NCI-H345 (cell line): ENCODE measurements at regions not wholly inside any gene's neighbourhood (a gene's known extent, or its start where the extent isn't known, plus 50 kb on each side); places are given as distances from the start of the nearest gene placed in this dataset.

ENCODE experiments used
- DNase-seq: peaks from one replicate; lab custom pipeline; 2025; lab: John Stamatoyannopoulos, UW

GRCh38 chr9:86893811-86894490 lies 53.4 kb downstream of the GAS1 start:
- no peak for DNase-seq

- no peak for DNase-seq
Observed at GRCh38 chr9:86892576-86892975, 54.7 kb downstream of the GAS1 start.

- no peak for DNase-seq
Observed at GRCh38 chr9:86891886-86892437, 55.3 kb downstream of the GAS1 start.

DNA sequence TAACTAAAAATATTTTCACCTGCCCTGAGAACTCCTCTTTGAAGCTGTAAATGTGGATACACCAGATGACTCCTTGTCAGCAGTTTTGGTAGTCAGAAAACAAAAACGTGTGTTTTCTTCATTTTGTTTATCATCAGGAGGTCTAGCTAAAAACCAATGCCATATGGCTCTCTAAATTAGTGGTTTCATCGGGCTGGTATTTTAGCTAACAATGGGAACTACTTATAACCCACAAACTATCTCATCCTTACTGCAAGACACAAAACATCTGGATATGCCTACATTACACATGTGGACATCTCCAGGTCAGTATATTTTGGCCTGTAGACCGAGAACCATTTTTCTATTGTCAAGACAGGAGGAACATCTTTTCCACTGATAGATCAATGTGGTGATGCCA lies 56.2 kb downstream of the GAS1 start:
- DNase-seq: no peak

- DNase-seq: no peak
Observed at GRCh38 chr9:86885232-86885631, 62.1 kb downstream of the GAS1 start.

GRCh38 chr9:86876621-86877196 lies 70.6 kb downstream of the GAS1 start:
- no peak for DNase-seq

DNA sequence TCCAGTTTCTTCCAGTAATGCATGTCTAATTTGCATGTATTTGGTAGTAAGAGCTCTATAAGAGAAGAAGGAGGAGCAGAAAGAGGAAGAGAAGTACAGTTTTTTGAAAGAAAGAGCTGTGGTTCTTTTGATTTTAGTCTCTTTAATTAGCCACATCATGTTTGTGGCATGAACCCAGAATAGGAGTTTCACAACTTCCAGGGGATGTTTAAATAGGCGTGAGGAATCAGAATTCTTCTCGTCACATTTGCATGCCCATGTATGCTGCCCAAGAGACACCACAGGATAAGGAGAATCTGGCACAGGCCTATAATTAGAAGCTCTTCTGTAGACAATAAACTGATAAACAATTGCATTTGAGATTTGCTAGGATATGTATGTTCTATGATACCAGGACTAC lies 78.7 kb downstream of the GAS1 start:
- DNase-seq: no peak

DNA sequence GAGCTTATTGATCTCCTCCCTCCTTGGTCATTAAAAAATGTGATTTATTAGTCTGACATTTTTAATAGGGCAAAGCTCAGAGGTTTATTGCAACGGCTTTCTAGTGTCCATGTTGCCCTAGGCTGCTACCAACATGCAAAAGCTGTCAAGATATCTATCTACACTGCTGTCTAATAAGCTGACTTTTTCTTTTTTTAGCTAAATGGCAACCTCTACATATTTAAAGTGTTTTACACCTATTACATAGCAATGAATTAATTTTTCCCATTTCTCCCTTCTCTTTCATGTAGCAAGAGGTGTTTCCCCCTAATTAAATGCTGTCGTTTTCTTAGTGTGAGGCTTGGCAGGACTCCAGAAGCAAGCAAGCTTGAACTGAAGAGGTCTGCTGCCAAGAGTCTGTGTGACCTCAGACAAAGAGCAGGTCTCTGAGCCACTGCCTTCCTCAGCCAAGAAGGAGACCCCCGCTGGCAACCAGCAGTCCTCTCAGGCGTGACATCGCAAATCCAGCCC lies 79.4 kb downstream of the GAS1 start:
- no peak for DNase-seq

DNA sequence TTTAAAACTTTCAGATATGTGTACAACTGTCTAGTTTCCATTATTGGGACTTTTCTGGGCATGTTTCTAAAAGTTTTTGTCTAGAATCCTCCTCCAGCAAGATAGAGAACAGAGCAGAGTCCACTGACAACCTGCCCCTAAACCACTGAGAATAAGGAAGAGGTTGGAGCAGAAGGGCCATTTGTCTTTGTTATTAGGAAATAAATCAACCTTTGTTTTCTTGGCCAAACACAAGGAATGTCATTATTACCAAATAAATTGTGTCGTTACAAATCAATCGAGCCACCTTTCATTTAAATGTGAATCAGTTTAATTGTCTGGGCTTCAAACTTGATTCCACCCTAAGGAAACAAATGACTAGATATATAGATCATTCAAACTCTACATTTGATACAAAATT lies 81.4 kb downstream of the GAS1 start:
- no peak for DNase-seq

- DNase-seq: no peak
Observed at GRCh38 chr9:86860006-86860405, 87.3 kb downstream of the GAS1 start.

DNA sequence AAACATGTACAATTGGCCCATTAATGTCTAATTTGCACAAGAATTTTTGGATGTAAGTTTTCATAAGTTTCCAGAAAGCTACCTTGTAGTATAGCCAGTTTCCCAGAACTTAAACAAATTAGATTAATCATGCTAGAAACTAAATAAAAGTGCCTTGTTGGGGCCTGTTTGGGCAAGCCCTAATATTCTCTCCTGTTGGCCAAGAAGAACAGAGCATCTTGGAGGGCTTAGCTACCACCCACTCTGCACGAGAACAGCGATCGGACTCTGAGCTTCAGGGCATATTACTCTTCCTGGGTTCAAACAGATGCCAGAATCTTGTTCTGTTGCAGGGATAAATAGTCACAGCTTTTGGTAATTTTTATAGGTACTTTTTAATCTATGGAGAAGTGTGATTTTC lies 88.2 kb downstream of the GAS1 start:
- no peak for DNase-seq

DNA sequence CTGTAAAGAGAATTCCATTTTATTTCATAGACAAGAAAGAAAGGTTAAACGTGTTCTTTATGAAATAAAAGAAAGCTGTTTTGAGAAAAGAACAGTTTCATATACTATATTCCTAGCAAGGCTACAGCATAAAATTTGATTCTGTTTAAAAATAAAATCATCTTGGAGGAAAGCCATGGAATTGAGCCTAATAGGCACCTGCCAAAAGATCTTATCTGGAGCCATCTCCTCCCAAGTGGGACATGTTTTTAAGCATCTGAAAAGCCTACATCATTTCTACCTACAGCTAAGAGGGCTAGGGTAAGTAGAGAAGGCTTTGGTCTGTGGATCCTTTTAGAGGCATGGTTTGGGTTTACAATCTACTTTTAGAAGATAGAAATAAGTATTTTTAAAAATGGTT lies 89.3 kb downstream of the GAS1 start:
- no peak for DNase-seq

- DNase-seq: no peak
Observed at GRCh38 chr9:86856259-86856658, 91.0 kb downstream of the GAS1 start.

GRCh38 chr9:86854898-86855523 lies 92.3 kb downstream of the GAS1 start:
- DNase-seq: no peak

GRCh38 chr9:86846656-86847055 lies 100.7 kb downstream of the GAS1 start:
- DNase-seq: no peak

GRCh38 chr9:86843206-86843605 lies 104.1 kb downstream of the GAS1 start:
- DNase-seq: no peak

DNA sequence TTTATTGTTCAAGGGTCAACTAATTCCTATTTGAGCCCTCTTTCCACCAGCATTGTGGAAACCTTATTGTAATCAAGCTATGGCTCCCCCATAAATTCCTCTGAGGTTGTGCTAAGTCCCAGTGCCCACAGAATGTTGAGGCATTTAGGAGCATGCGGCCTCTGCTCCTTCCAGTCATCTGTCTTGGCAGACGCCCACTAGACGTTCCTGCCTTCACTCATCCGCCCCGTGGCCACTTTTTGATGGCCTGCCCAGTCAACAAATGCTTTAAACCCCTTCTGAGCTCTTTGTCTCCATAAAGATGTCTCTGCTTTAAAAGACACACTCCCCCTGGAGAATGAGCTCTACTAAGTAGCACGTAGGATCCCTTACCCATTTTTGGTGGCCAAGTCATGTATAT lies 104.7 kb downstream of the GAS1 start:
- no peak for DNase-seq

DNA sequence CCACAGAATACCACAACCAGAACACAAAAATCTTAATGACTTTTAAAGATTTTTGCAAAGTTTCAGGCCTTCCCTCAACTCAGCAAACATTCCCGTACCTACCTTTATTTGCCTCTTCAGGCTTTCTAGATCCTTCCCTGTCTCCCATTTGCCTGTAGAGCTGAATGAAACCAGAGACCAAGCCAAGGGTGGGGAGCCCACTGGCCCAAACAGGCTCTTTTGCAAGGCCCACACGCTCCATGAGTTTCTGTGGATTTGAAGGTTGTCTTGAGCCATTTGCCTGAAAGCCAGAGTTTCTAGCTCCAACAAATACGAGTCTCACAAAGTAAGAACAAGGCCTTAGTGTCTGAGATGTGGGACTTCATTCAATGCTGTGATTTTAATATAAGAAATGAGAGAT lies 107.8 kb downstream of the GAS1 start:
- no peak for DNase-seq

GRCh38 chr9:86838519-86839497 lies 108.5 kb downstream of the GAS1 start:
- no peak for DNase-seq

- no peak for DNase-seq
Observed at GRCh38 chr9:86837345-86837744, 110.0 kb downstream of the GAS1 start.

DNA sequence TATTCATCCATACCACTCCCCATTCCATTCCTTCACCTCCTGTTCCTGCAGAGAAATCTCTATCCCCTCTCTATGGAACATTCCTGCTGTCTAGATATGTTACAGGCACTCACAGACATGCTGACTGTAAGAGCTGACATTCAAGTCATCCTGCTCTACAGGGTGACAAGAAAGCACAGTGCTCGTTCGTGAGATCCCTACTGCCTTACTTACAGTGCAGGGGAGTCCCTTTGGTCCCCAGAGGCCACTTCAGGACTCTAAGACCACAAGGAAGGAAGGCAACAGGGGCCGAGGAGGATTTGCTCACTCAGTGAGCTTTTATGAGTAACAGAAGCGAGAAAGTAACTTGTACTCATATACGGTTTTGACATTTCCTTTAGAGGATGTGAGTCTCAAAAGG lies 110.5 kb downstream of the GAS1 start:
- no peak for DNase-seq

- no peak for DNase-seq
Observed at GRCh38 chr9:86836266-86836665, 111.0 kb downstream of the GAS1 start.
